HCT116 (cell line): ENCODE measurements at regions not wholly inside any gene's neighbourhood (a gene's known extent, or its start where the extent isn't known, plus 50 kb on each side); places are given as distances from the start of the nearest gene placed in this dataset.

Experiments
- ATAC-seq: fragments of 200-7000 bp; cut with Tn5 transposase; 2 replicates; pipeline ENCODE4 v1.9.1; 2020; ENCODE audit warnings: mild to moderate bottlenecking, moderate library complexity
- BruUV-seq: library from RNA; stranded (reverse); fragments of 400-500 nt; replicated peaks from 2 replicates; lab custom pipeline; 2021; lab: Mats Ljungman, UMichigan
- CTCF ChIA-PET: fragments of 300-600 bp; sonication (Branson Sonifier 250); formaldehyde crosslinking; loops from one replicate; lab custom pipeline; 2021; ENCODE audit warnings: antibody characterized with exemption; lab: Charles Lee
- POLR2A ChIA-PET: fragments of 300-600, 350-600 bp; sonication (Branson Sonifier 250); formaldehyde crosslinking; loops from one replicate; lab custom pipeline; 2021; ENCODE audit warnings: antibody characterized with exemption; lab: Charles Lee
- RAD21 ChIA-PET, 2 experiments: fragments of 300-600 bp; sonication (Branson Sonifier 250); formaldehyde crosslinking; loops; one replicate each; lab custom pipeline; 2023; ENCODE audit warnings: low total read pairs in 2 of 2; ENCODE audit not compliant: uncharacterized antibody in 2 of 2, unreplicated experiment in 2 of 2, low non-redundant PET in 1 of 2; lab: Charles Lee
- DNase-seq: peaks from one replicate; pipeline ENCODE4 v3.0.0-alpha.2; 2010; ENCODE audit warnings: low read depth, low spot score
- H2AFZ ChIP-seq: fragments of 200-600 bp; shearing (Covaris generic), sonication (generic); 2 replicates; pipeline ENCODE4 v1.6.1; 2017; ENCODE audit warnings: low read depth, mixed run types, mixed read lengths, antibody characterized with exemption, low read length; ENCODE audit not compliant: poor library complexity, severe bottlenecking
- H3K27ac ChIP-seq: 2 replicates; pipeline ENCODE4 v1.5.1; 2012; ENCODE audit warnings: low read depth, low read length
- H3K27me3 ChIP-seq: fragments of 200-600 bp; sonication (generic); 2 replicates; pipeline ENCODE4 v1.6.1; 2016; ENCODE audit warnings: mixed run types, low read length, mixed read lengths; ENCODE audit not compliant: insufficient read depth
- H3K36me3 ChIP-seq, 2 experiments: fragments of 200-500 bp in 1 of 2; fragments of 200-600 bp in 1 of 2; sonication (Bioruptor generic) in 1 of 2; sonication (generic) in 1 of 2; 2 replicates each; pipeline versions ENCODE4 v1.5.1 to v1.6.1; 2014 to 2016; ENCODE audit warnings: low read length in 2 of 2, inconsistent platforms in 1 of 2, mixed read lengths in 1 of 2, mixed run types in 1 of 2; ENCODE audit not compliant: insufficient read depth in 2 of 2, control insufficient read depth in 1 of 2
- H3K4me1 ChIP-seq, 2 experiments: fragments of 200-600 bp in 1 of 2; sonication (generic) in 1 of 2; 2 replicates each; pipeline versions ENCODE4 v1.5.1 to v1.6.1; 2012 to 2017; ENCODE audit warnings: low read length in 2 of 2, inconsistent platforms in 1 of 2, mild to moderate bottlenecking in 1 of 2, mixed read lengths in 1 of 2, mixed run types in 1 of 2, moderate library complexity in 1 of 2; ENCODE audit not compliant: insufficient read depth in 2 of 2, control insufficient read depth in 1 of 2
- H3K4me2 ChIP-seq: fragments of 200-600 bp; sonication (generic); 2 replicates; pipeline ENCODE4 v1.6.1; 2017; ENCODE audit warnings: mixed run types, low read length, mixed read lengths
- H3K4me3 ChIP-seq, 2 experiments: fragments of 200-600 bp in 1 of 2; sonication (generic) in 1 of 2; replicated peaks in 1 of 2; 2 replicates each; pipeline ENCODE4 v1.5.1; 2011 to 2016; ENCODE audit warnings: low read length in 2 of 2, control low read depth in 1 of 2, low read depth in 1 of 2, mild to moderate bottlenecking in 1 of 2, mixed read lengths in 1 of 2, mixed run types in 1 of 2
- H3K79me2 ChIP-seq: fragments of 200-600 bp; sonication (generic); 2 replicates; pipeline ENCODE4 v1.6.1; 2017; ENCODE audit warnings: mild to moderate bottlenecking, mixed run types, low read length, moderate library complexity, mixed read lengths; ENCODE audit not compliant: insufficient read depth
- H3K9ac ChIP-seq: fragments of 200-600 bp; sonication (generic); 2 replicates; pipeline ENCODE4 v1.6.1; 2016; ENCODE audit warnings: low read length, mixed read lengths
- H3K9me2 ChIP-seq: fragments of 200-600 bp; sonication (generic), shearing (Covaris generic); 2 replicates; pipeline ENCODE4 v1.6.1; 2017; ENCODE audit warnings: mixed run types, mild to moderate bottlenecking, moderate library complexity; ENCODE audit not compliant: insufficient read depth
- H3K9me3 ChIP-seq, 2 experiments: fragments of 200-500 bp in 1 of 2; fragments of 200-600 bp in 1 of 2; sonication (Bioruptor generic) in 1 of 2; sonication (generic) in 1 of 2; 2 replicates each; pipeline ENCODE4 v1.6.1; 2014 to 2017; ENCODE audit warnings: low read length in 2 of 2, mixed read lengths in 2 of 2, inconsistent platforms in 1 of 2, low read depth in 1 of 2, mild to moderate bottlenecking in 1 of 2, mixed run types in 1 of 2, moderate library complexity in 1 of 2; ENCODE audit not compliant: control insufficient read depth in 1 of 2, insufficient read depth in 1 of 2
- H4K20me1 ChIP-seq: fragments of 200-600 bp; sonication (generic), shearing (Covaris generic); 2 replicates; pipeline ENCODE4 v1.6.1; 2017; ENCODE audit warnings: mixed run types, mild to moderate bottlenecking, moderate library complexity; ENCODE audit not compliant: insufficient read depth
- CEBPB ChIP-seq: IDR thresholded peaks from 2 replicates; pipeline ENCODE4 v1.6.1; 2012; ENCODE audit warnings: low read depth
- EGR1 ChIP-seq: IDR thresholded peaks from 2 replicates; pipeline ENCODE4 v1.6.1; 2012; ENCODE audit warnings: low read depth
- SP1 ChIP-seq: IDR thresholded peaks from 2 replicates; pipeline ENCODE4 v1.6.1; 2012; ENCODE audit warnings: low read depth
- TCF7L2 ChIP-seq: IDR thresholded peaks from 2 replicates; pipeline ENCODE4 v1.7.0; 2011; ENCODE audit warnings: borderline replicate concordance, inconsistent platforms; ENCODE audit not compliant: insufficient read depth, insufficient read length; ENCODE audit errors: extremely low read depth
- intact Hi-C: fragments of 100-400 bp; cut with micrococcal nuclease; formaldehyde crosslinking; loops from 2 replicates; pipeline ENCODE4 v1.10.0; 2022
- TF ChIP-seq, protein P1 (sequence below): IDR thresholded peaks from 2 replicates; pipeline ENCODE4 v1.6.1; 2012

DNA sequence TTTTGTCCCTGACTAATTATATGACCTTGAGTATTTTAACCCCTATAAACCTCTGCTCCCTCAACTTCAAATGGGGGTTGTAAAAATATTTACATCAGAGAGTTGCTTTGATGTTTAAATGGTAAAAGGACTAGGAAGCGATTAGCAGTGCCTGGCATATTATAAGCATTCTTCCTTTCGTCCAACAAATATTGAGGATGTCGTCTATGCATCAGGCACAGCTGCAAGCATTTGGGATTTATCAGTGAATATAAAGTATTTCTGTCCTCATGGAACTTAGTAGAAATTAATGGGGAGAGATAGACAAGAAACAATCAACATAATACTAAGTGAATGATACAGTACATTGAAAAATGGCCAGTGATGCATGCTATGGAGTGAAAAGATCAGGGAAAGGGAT is 115.5 kb upstream of the EDNRA start:
- H2AFZ ChIP-seq = no peak overlapping the region
- no peaks in the 10 kb centered on the region for H3K9me3 ChIP-seq
- no peaks in the 10 kb centered on the region for H3K9me2 ChIP-seq
- no peak overlapping the region for H3K9ac ChIP-seq
- DNase-seq = no peak
- peaks cover 7 to 26% of the 10 kb centered on the region in 2 experiments; a peak in 3 of 4 replicates for H3K4me1 ChIP-seq
- no peaks in the 10 kb centered on the region for H3K36me3 ChIP-seq
- H3K27ac ChIP-seq = no peak overlapping the region
- ChIA-PET CTCF (no interaction called here), POLR2A (no interaction called here), RAD21 (no interaction called here)
- no peak overlapping the region for H3K4me2 ChIP-seq
- H3K27me3 ChIP-seq = no peaks in the 10 kb centered on the region
- no peaks in the 10 kb centered on the region for H3K79me2 ChIP-seq
- no peak for ATAC-seq
- no TSS peak for BruUV-seq
- intact Hi-C loops = no loop called here
- no peak overlapping the region for H3K4me3 ChIP-seq
- no peak for TF ChIP-seq EGR1
- peak; percentile 45 for TF ChIP-seq TCF7L2
- TF ChIP-seq, protein P1, sequence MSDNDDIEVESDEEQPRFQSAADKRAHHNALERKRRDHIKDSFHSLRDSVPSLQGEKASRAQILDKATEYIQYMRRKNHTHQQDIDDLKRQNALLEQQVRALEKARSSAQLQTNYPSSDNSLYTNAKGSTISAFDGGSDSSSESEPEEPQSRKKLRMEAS = no peak
- H4K20me1 ChIP-seq = no peaks in the 10 kb centered on the region

DNA sequence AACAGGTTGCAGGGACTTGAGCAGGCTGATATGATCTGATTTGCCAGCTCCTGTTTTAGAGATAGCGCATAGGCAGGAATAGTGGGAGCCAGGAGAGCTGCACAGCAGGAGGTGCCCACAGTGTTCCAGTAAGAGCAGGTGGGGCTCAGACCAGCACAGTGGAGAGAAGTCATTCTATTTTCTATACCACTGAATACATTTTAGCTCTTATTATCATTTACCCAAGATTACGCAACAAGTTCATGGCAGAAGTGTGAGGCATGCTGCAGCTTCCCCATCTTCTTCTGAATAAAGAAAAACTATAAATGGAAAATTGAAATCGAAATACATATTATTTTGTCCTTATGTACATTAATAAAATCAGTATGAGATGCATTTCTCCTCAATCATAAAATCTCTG is 114.7 kb upstream of the EDNRA start:
- Histone ChIP-seq H3K9me2 (no peaks in the 10 kb centered on the region), H3K4me1 (peaks cover 7 to 31% of the 10 kb centered on the region in 2 experiments; a peak in 3 of 4 replicates), H3K27me3 (no peaks in the 10 kb centered on the region), H3K27ac (no peak overlapping the region), H2AFZ (no peak overlapping the region), H3K9ac (no peak overlapping the region), H4K20me1 (no peaks in the 10 kb centered on the region), H3K4me2 (no peak overlapping the region), H3K79me2 (no peaks in the 10 kb centered on the region), H3K4me3 (no peak overlapping the region), H3K36me3 (no peaks in the 10 kb centered on the region), H3K9me3 (no peaks in the 10 kb centered on the region)
- ATAC-seq (no peak), DNase-seq (no peak)
- BruUV-seq = no TSS peak
- POLR2A ChIA-PET = interaction anchor here (1.0 kb wide), 1 partner anchor 13 kb away, joined by 4 read pairs; no protein-coding TSS in a partner anchor
- intact Hi-C loops = no loop called here
- TF ChIP-seq SP1 = no peak
- TF ChIP-seq CEBPB = 0 out of 2 replicates have a peak, but pooled peaks have one; percentile 20
- CTCF ChIA-PET = interaction anchor here (0.6 kb wide), 1 partner anchor 12 kb away, joined by 3 read pairs; no protein-coding TSS in a partner anchor
- RAD21 ChIA-PET = no interaction called here
